Glutamatergic neuron (in vitro differentiated cells): ENCODE measurements at regions not wholly inside any gene's neighbourhood (a gene's known extent, or its start where the extent isn't known, plus 50 kb on each side); places are given as distances from the start of the nearest gene placed in this dataset.

Experiments used
- DNase-seq: peaks from one replicate; pipeline ENCODE4 v3.0.0; 2022
- H3K27ac Mint-ChIP-seq: one replicate; pipeline ENCODE4 v1.8.0; 2020; ENCODE audit warnings: mild to moderate bottlenecking, mixed read lengths, inconsistent platforms; ENCODE audit not compliant: unreplicated experiment
- H3K27me3 Mint-ChIP-seq: one replicate; pipeline ENCODE4 v1.8.0; 2020; ENCODE audit warnings: mild to moderate bottlenecking, moderate library complexity, mixed read lengths, inconsistent platforms; ENCODE audit not compliant: unreplicated experiment
- H3K36me3 Mint-ChIP-seq: one replicate; pipeline ENCODE4 v1.8.0; 2020; ENCODE audit warnings: mild to moderate bottlenecking, mixed read lengths, inconsistent platforms; ENCODE audit not compliant: unreplicated experiment
- H3K4me1 Mint-ChIP-seq: one replicate; pipeline ENCODE4 v1.8.0; 2020; ENCODE audit warnings: mild to moderate bottlenecking, low read depth, mixed read lengths, inconsistent platforms; ENCODE audit not compliant: unreplicated experiment
- H3K4me3 Mint-ChIP-seq: one replicate; pipeline ENCODE4 v1.8.0; 2020; ENCODE audit warnings: mild to moderate bottlenecking, mixed read lengths, inconsistent platforms; ENCODE audit not compliant: unreplicated experiment
- H3K9me3 Mint-ChIP-seq: one replicate; pipeline ENCODE4 v1.8.0; 2020; ENCODE audit warnings: mild to moderate bottlenecking, moderate library complexity, mixed read lengths, inconsistent platforms; ENCODE audit not compliant: unreplicated experiment
- CTCF ChIP-seq: fragments of 200-600 bp; sonication (generic); IDR thresholded peaks from one replicate; pipeline ENCODE4 v1.5.0; 2021; ENCODE audit not compliant: partially characterized antibody, unreplicated experiment

GRCh38 chr18:76057386-76057785 is 437.7 kb downstream of the ZNF516 start:
- H3K4me3 Mint-ChIP-seq, result no peak overlapping the region
- no peak for TF ChIP-seq CTCF
- H3K27me3 Mint-ChIP-seq, result no peaks in the 10 kb centered on the region
- H3K4me1 Mint-ChIP-seq, result no peaks in the 10 kb centered on the region
- peaks cover 4% of the 10 kb centered on the region for H3K36me3 Mint-ChIP-seq
- H3K9me3 Mint-ChIP-seq, result no peaks in the 10 kb centered on the region
- DNase-seq, result no peak
- H3K27ac Mint-ChIP-seq, result no peak overlapping the region

GRCh38 chr18:76056471-76057110 is 438.5 kb downstream of the ZNF516 start:
- H3K4me1 Mint-ChIP-seq, result no peaks in the 10 kb centered on the region
- H3K4me3 Mint-ChIP-seq, result no peak overlapping the region
- no peaks in the 10 kb centered on the region for H3K27me3 Mint-ChIP-seq
- peaks cover 4% of the 10 kb centered on the region for H3K36me3 Mint-ChIP-seq
- no peak for TF ChIP-seq CTCF
- DNase-seq, result no peak
- H3K27ac Mint-ChIP-seq, result no peak overlapping the region
- no peaks in the 10 kb centered on the region for H3K9me3 Mint-ChIP-seq

- Mint-ChIP-seq H3K27ac (no peak overlapping the region), H3K4me3 (no peak overlapping the region), H3K36me3 (peaks cover 4% of the 10 kb centered on the region), H3K4me1 (no peaks in the 10 kb centered on the region), H3K27me3 (no peaks in the 10 kb centered on the region), H3K9me3 (no peaks in the 10 kb centered on the region)
- no peak for DNase-seq
- TF ChIP-seq CTCF, result no peak
Measured at GRCh38 chr18:76055578-76055977, 439.5 kb downstream of the ZNF516 start.

- no peaks in the 10 kb centered on the region for H3K9me3 Mint-ChIP-seq
- no peak for DNase-seq
Measured at GRCh38 chr18:76055025-76055424, 440.0 kb downstream of the ZNF516 start.

More at GRCh38 chr18:76055025-76055424, 440.0 kb downstream of the ZNF516 start:
- no peak for TF ChIP-seq CTCF
- Mint-ChIP-seq H3K36me3 (peaks cover 4% of the 10 kb centered on the region), H3K27me3 (no peaks in the 10 kb centered on the region), H3K27ac (no peak overlapping the region), H3K4me1 (no peaks in the 10 kb centered on the region), H3K4me3 (no peak overlapping the region)
